ENCODE measurements at regions not wholly inside any gene's neighbourhood (a gene's known extent, or its start where the extent isn't known, plus 50 kb on each side); places are given as distances from the start of the nearest gene placed in this dataset.

DNA sequence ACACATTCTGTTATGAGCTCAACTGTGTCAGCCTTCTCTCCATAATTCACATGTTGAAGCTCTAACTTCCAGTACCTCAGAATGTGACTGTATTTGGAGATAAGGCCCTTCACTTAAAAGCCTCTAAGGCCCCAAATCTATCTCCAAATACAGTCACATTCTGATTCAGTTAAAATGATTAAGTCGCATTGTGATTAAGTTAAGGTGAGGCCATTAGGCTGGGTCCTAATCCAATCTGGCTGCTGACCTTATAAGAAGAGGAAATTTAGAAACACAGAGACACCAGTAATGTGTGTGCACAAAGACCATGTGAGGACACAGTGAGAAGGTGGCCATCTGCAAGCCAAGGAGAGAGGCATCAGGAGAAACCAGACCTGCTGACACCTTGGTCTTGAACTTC, 141.6 kb downstream of the GXYLT1 start:
- no peak overlapping the region for H2BK15ac ChIP-seq (ENCODE audit: low read depth, low read length)
- no peak overlapping the region for H2BK20ac ChIP-seq (ENCODE audit: low read depth, low read length)
- H4K91ac ChIP-seq (ENCODE audit: insufficient read depth, low read depth, low read length): no peak overlapping the region
- no peak overlapping the region for H3K4me2 ChIP-seq (ENCODE audit: low read depth, low read length)
- CTCF ChIA-PET: interaction anchor here (1.2 kb wide), 1 partner anchor 21 kb away, joined by 6 read pairs; no protein-coding TSS in a partner anchor
- no peak overlapping the region for H2AK9ac ChIP-seq (replicated peaks; ENCODE audit: low read depth, low read length, poor library complexity)
- no CpG with 5 or more reads among the region's 1 CpG for WGBS, 2 experiments (ENCODE audit: extremely low coverage in 2 of 2, insufficient read length in 1 of 2)
- no peaks in the 10 kb centered on the region for H4K20me1 ChIP-seq (ENCODE audit: insufficient read depth, low read length)
- dilution Hi-C loops (cut with HindIII; ENCODE audit: low sequenced_read_pairs, unreplicated experiment) (no loop called here), intact Hi-C loops (cut with micrococcal nuclease) (no loop called here), in situ Hi-C loops (cut with MboI; ENCODE audit: low sequenced_read_pairs) (no loop called here)
- POLR2A ChIA-PET (ENCODE audit: unreplicated experiment): no interaction called here
- no peaks in the 10 kb centered on the region for H3K9me1 ChIP-seq (ENCODE audit: insufficient read depth, low read length)
- H3K56ac ChIP-seq (ENCODE audit: extremely low read depth, insufficient read depth, low read length): no peak overlapping the region
- H3K27me3 ChIP-seq (ENCODE audit: control insufficient read depth, insufficient read depth, low read length): peaks cover 2% of the 10 kb centered on the region; the same call in 1 of the 2 replicates
- no peaks in the 10 kb centered on the region for H3K9me3 ChIP-seq (ENCODE audit: control insufficient read depth, insufficient read depth, low read length)
- DNase-seq (no peak), ATAC-seq (ENCODE audit: low read depth) (no peak)
- no peak overlapping the region for H3K18ac ChIP-seq (ENCODE audit: low read depth, low read length)
- no TSS peak for BruUV-seq (replicated peaks)
- H3K36me3 ChIP-seq (ENCODE audit: control insufficient read depth, insufficient read depth, low read length): no peaks in the 10 kb centered on the region
- H3K4me1 ChIP-seq (ENCODE audit: control insufficient read depth, insufficient read depth, low read length): no peaks in the 10 kb centered on the region
- H3K79me1 ChIP-seq (ENCODE audit: low read depth in 1 of 2, low read length in 2 of 2): no peaks in the 10 kb centered on the region
- no peak overlapping the region for H2AK5ac ChIP-seq (ENCODE audit: low read depth, low read length)
- no peak overlapping the region for H3K14ac ChIP-seq (replicated peaks; ENCODE audit: low read depth, low read length)
- H2BK120ac ChIP-seq (ENCODE audit: low read depth, low read length): no peak overlapping the region
- no peak overlapping the region for H2AFZ ChIP-seq (replicated peaks; ENCODE audit: low read length, poor library complexity)
- H3K9ac ChIP-seq (ENCODE audit: low read depth, low read length): no peak overlapping the region
- TF ChIP-seq MAZ (IDR thresholded peaks at IDR 0.05; ENCODE audit: borderline replicate concordance, low read depth, low read length): no peak
- no peak for TF ChIP-seq NFE2L2 (IDR thresholded peaks at IDR 0.05; ENCODE audit: low read depth, low read length)
- no peak for TF ChIP-seq RFX5 (IDR thresholded peaks at IDR 0.05; ENCODE audit: low read depth, low read length)
- TF ChIP-seq MAFK (IDR thresholded peaks at IDR 0.05; ENCODE audit: low read depth, low read length): no peak
- TF ChIP-seq, protein P1, sequence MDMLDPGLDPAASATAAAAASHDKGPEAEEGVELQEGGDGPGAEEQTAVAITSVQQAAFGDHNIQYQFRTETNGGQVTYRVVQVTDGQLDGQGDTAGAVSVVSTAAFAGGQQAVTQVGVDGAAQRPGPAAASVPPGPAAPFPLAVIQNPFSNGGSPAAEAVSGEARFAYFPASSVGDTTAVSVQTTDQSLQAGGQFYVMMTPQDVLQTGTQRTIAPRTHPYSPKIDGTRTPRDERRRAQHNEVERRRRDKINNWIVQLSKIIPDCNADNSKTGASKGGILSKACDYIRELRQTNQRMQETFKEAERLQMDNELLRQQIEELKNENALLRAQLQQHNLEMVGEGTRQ (IDR thresholded peaks at IDR 0.05; ENCODE audit: low read depth, low read length): no peak
- no peak for TF ChIP-seq BHLHE40 (IDR thresholded peaks at IDR 0.05; ENCODE audit: low read depth, low read length)
- TF ChIP-seq MXI1 (IDR thresholded peaks at IDR 0.05; ENCODE audit: borderline replicate concordance, low read depth, low read length): no peak
- TF ChIP-seq CEBPB (IDR thresholded peaks at IDR 0.05; ENCODE audit: low read depth, low read length): no peak
- TF ChIP-seq RAD21 (IDR thresholded peaks at IDR 0.05; ENCODE audit: low read length): no peak
- TF ChIP-seq FOS (IDR thresholded peaks at IDR 0.05; ENCODE audit: low read depth, low read length): no peak
- TF ChIP-seq CHD1 (IDR thresholded peaks at IDR 0.05; ENCODE audit: low read depth, low read length): no peak
- no peak for TF ChIP-seq POLR2A (IDR thresholded peaks at IDR 0.05; ENCODE audit: low read depth, low read length)
- no peak for TF ChIP-seq RCOR1 (IDR thresholded peaks at IDR 0.05; ENCODE audit: insufficient replicate concordance, low read length)
- TF ChIP-seq, protein P2, sequence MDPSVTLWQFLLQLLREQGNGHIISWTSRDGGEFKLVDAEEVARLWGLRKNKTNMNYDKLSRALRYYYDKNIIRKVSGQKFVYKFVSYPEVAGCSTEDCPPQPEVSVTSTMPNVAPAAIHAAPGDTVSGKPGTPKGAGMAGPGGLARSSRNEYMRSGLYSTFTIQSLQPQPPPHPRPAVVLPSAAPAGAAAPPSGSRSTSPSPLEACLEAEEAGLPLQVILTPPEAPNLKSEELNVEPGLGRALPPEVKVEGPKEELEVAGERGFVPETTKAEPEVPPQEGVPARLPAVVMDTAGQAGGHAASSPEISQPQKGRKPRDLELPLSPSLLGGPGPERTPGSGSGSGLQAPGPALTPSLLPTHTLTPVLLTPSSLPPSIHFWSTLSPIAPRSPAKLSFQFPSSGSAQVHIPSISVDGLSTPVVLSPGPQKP (IDR thresholded peaks at IDR 0.05; ENCODE audit: borderline replicate concordance, low read depth, low read length): no peak
- TF ChIP-seq, protein P3, sequence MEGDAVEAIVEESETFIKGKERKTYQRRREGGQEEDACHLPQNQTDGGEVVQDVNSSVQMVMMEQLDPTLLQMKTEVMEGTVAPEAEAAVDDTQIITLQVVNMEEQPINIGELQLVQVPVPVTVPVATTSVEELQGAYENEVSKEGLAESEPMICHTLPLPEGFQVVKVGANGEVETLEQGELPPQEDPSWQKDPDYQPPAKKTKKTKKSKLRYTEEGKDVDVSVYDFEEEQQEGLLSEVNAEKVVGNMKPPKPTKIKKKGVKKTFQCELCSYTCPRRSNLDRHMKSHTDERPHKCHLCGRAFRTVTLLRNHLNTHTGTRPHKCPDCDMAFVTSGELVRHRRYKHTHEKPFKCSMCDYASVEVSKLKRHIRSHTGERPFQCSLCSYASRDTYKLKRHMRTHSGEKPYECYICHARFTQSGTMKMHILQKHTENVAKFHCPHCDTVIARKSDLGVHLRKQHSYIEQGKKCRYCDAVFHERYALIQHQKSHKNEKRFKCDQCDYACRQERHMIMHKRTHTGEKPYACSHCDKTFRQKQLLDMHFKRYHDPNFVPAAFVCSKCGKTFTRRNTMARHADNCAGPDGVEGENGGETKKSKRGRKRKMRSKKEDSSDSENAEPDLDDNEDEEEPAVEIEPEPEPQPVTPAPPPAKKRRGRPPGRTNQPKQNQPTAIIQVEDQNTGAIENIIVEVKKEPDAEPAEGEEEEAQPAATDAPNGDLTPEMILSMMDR (conservative IDR thresholded peaks at IDR 0.05; ENCODE audit: low read depth, low read length): no peak
- TF ChIP-seq SMC3 (IDR thresholded peaks at IDR 0.05; ENCODE audit: low read depth, low read length): no peak
- H4K8ac ChIP-seq (ENCODE audit: low read depth in 2 of 2, low read length in 2 of 2): no peak overlapping the region
- no peak overlapping the region for H4K5ac ChIP-seq (ENCODE audit: low read depth, low read length)
- H3K23ac ChIP-seq (ENCODE audit: low read depth, low read length): no peak overlapping the region
- no peak overlapping the region for H3K4me3 ChIP-seq (ENCODE audit: insufficient read depth, low read depth, low read length)
- H2BK5ac ChIP-seq (ENCODE audit: low read depth, low read length, poor library complexity, severe bottlenecking): no peak overlapping the region
- no peak overlapping the region for H3K4ac ChIP-seq (ENCODE audit: low read depth, low read length)
- no peak overlapping the region for H3K27ac ChIP-seq (ENCODE audit: insufficient read depth, low read length)

All from IMR-90 (cell line).